Activated naive CD4-positive, alpha-beta T cell (primary cell): ENCODE measurements at regions not wholly inside any gene's neighbourhood (a gene's known extent, or its start where the extent isn't known, plus 50 kb on each side); places are given as distances from the start of the nearest gene placed in this dataset.

Source experiments
- DNase-seq, 4 experiments: peaks; one replicate each; lab custom pipeline; 2025; lab: John Stamatoyannopoulos, UW

DNA sequence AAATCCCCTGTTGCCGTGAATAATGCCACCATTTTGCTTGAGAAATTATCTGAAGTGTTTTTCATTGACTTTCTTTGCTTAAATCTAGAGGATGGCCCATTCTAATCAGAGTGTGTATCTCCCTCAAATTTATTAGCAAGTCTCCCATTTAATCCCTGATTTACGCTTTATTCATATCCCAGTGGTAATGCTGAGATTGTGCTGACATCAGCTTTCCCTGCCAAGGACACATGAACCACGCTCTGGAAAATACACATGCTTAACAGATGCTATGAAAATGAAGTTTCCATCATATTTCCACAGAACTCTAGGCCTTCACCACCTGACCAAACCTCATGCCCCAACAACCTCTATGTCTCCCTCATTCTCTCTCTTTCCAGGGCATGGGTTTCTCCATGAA is 545.4 kb downstream of the TUSC7 start:
- DNase-seq = no peak

GRCh38 chr3:117255736-117256135 is 546.2 kb downstream of the TUSC7 start:
- DNase-seq = no peak

DNA sequence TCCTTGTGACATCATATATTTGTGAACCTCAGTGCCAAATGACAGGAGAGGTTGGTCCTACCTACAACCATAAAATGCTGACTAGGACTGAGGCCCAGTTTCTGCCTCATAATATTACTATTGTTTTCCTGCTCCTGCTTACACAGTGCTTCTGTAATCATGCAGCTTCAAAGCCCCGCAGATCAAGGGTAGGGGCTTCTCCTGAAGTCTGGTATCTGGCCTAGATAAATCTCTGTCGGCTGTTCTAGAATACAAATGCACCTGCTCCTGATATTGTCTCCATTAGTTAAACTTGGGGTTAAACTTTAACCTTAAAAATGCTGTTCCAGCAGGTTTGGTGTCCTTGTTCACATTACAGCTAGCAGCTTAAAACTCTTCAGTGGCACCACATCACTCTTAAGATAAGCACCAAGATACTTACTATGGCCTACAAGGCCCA is 552.4 kb downstream of the TUSC7 start:
- no peak for DNase-seq

DNA sequence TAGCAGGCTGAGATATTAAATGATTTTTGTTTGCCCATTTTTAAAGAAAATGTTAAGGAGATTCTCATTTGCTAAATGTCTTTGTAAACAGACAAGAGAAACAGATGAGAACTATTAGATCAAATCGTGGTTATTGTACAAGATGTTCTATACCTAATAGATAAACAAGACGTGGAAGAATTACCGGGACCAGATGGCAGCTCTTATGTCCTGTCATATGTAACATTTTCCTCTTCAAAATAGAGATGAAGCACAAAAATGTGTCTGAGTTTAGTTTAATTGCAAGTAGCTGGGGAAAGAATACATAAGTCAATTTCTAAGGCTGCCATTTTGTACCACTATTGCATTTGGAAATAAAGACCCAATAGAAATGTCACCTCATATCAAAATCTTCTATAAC is 553.7 kb downstream of the TUSC7 start:
- DNase-seq = no peak

- DNase-seq = no peak
These were observed 554.2 kb downstream of the TUSC7 start for GRCh38 chr3:117263745-117264144.

GRCh38 chr3:117264204-117264994 is 554.8 kb downstream of the TUSC7 start:
- no peak for DNase-seq

DNA sequence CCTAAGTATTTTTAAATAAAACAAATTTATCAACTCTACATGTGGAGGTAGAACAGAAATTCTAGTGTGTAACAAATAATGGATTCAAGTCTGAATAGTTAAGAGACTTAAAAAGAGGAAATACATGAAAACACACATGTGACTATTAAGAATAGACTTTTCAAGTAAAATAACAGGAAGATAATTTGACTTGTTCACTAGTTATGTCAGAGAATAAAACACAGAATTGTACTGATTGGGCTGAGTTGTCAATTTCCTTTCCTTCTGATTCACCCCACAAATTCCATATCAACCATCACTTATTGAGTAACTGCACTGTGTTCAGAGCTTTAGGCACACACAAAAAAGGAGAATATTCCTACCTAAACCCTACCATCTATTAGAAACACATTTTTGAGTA is 557.2 kb downstream of the TUSC7 start:
- no peak for DNase-seq

GRCh38 chr3:117268318-117268717 is 558.7 kb downstream of the TUSC7 start:
- DNase-seq = no peak

DNA sequence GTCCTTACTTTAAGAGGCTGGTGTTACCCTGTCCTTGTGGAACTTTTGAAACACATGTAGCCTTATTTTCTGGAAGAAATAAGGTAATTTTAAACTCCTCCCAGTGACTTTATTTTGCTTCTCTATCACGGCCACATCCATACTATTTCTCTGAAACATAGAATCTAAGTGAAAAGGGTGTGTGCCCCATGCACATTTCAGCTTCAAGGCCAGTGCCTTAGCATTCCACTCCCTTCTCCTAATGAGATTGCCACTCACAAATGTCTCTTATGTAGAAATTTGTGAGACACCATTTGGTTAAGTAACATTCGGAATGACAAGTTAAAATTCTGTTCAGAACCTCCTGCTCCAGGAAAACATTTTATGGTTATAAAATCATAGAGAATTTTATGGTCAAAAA is 562.7 kb downstream of the TUSC7 start:
- no peak for DNase-seq

DNA sequence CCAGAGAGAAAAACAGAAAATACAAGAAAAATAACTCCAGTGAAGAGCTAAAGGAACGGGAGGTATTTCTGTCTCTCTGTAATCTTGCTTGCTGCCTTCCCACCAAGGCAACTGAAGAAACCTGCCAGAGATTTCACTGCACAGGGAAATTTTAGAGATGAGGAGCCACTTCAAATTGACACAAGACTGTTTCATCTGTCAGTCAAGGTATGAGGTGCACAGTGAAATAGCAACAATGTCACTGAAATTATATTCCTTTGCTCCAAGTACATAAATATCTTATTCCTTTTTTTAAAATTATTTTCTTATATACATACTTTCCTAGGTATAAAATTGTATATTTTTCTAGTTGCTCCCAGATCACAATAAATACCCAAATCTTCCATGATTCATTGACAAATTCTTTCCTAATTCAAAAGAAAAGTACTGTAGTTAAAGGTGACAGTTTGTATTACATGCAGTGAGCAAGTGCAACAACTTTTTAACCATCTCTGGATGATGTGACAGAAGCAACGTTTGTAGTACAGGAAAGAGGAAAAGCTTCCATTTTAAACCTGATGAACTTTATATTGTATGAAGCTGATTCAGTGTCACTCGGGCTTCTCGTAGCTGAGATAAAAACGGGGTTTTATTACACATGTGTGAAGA is 563.4 kb downstream of the TUSC7 start:
- no peak for DNase-seq

GRCh38 chr3:117277816-117278215 is 568.2 kb downstream of the TUSC7 start:
- DNase-seq = no peak

- no peak for DNase-seq
These were observed 569.0 kb downstream of the TUSC7 start for GRCh38 chr3:117278424-117279190.

DNA sequence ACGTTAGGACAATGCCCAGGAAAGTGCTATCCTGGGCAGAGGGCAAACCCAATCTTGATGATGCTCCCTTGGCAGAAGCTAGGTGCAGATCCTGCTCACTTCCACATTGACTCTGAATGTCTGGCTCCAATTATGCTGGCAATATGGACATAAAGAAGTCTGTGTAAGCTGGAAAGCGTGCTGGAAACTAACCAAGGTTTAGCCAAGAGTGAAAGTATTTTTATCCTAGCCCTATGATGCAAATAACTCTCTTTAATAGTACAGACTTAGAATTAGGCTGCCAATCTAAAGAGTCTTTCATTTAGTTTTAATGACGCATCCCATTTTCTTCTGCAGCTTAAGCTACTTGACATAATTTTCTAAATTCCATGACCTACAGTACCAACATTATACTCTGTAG is 571.8 kb downstream of the TUSC7 start:
- DNase-seq = no peak

- no peak for DNase-seq
These were observed 573.0 kb downstream of the TUSC7 start for GRCh38 chr3:117282566-117282965.

DNA sequence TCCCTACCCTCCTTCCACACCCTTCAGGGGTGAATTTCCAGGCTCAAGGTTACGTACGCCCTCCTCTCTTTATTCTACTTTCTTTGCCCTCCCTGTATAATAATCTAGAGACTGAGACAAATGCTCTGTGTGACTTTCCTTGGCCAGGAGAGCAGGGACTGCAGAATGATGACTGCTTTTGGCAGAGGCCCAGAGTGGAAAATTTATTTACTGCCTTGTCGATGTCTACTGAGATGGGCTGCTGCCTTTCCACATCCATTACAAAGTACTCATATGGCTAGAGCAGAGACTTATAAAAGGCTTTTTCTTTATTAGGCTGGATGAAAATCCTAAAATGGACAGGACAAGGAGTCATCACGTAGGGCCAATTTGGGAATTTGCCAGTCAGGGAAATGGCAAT is 576.2 kb downstream of the TUSC7 start:
- DNase-seq = no peak

DNA sequence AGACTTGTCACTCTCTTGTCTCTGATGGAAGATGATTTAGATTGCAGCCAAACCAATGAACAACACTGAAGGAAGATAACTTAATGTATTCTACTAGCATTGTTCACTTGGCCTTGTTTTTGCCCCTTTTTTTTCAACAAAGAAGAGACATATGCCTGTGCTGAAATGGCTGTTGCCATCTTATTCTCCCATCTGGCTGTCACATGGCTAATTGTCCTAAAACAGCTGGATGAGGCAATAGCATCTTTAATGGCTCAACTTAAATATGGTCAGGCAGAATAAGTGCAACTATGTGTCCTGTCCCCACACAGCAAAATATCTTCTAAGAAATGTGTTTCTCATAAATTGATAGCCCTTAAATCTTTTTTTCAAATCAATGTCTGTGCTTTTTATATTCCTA is 576.9 kb downstream of the TUSC7 start:
- no peak for DNase-seq

GRCh38 chr3:117287602-117288001 is 578.0 kb downstream of the TUSC7 start:
- DNase-seq = no peak

DNA sequence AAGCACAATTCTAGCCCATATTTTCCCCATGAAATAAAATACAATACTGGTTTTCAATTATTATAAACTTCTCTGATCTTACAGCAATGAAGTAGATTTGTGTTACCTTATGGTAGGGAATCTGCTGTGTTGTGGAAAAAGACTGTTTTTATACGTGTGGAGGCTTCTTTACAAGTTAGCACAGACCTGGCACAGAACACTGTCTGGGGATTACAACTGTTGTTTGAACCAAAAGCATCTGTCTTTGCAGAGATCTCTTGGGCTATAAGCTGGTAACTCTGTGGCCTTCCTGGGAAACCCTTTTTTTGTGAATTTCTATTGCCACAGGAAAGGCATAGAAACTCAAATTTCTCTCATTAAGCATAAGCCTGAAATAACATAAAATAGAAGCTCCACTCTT is 581.9 kb downstream of the TUSC7 start:
- DNase-seq = no peak

- DNase-seq = no peak
These were observed 587.5 kb downstream of the TUSC7 start for GRCh38 chr3:117297065-117297464.

DNA sequence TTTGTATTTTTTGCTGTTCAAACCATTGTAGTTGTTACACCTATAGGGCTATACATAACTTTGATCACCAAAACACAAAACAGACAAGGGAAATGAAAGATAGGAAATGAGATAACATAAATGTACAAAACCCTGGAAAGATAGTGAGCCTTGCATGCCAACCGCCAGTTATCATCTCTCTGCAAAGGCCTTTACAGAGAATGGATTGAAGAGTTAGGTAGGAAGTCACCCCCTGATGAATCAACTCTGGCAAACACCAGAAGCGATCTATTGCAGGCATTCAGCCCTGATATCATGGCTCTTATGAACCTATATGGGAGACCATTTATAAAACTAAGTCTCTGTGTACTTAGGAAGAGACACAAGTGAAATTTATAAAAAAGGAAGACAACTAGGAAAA is 588.0 kb downstream of the TUSC7 start:
- DNase-seq = no peak

DNA sequence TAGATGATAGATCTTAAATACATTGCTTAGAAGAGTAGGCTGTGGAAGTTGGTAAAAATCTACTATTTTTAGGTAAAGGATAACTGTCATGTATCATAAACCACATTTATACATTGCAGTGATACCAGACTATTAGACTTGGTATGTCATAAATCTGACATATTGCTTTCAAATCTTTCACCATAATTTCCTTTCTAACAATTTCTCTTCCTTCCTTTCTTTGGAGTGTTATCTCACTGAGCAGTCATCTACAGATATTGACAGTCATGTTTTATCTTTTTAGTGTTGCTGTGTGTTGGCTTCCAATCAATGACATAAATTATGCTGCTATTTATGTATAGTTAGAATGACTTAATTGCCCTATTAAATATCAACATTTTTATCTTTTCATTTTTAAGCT is 588.7 kb downstream of the TUSC7 start:
- no peak for DNase-seq

GRCh38 chr3:117302428-117302827 is 592.8 kb downstream of the TUSC7 start:
- no peak for DNase-seq

DNA sequence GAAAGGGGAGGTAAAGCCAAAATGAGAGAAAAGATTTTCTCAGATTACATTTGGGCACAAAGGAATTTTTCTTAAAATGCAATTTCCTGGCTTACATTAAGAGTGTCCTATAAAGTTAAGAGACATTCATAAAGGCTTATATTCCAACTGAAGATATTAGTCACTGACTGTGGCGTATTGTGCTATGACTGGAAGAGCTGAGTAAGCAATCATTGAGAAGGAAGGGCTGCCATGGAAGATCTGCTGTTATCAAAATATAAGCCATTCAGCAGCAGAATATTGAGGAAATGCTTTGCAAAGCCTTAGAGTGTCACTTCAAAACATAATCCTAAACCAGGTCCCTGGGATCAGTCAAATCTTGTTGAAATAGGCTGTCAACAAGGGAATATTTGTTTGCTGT is 593.9 kb downstream of the TUSC7 start:
- DNase-seq = no peak
